ENCODE measurements at regions not wholly inside any gene's neighbourhood (a gene's known extent, or its start where the extent isn't known, plus 50 kb on each side); places are given as distances from the start of the nearest gene placed in this dataset.
A peak's percentile ranks its signal among the peaks of the same experiment; 100 is the strongest.
"Not testable (repeated sequence)": the region's sequence is repeated elsewhere in the genome, so short reads cannot be mapped to it uniquely, and the experiment has no call there.

DNA sequence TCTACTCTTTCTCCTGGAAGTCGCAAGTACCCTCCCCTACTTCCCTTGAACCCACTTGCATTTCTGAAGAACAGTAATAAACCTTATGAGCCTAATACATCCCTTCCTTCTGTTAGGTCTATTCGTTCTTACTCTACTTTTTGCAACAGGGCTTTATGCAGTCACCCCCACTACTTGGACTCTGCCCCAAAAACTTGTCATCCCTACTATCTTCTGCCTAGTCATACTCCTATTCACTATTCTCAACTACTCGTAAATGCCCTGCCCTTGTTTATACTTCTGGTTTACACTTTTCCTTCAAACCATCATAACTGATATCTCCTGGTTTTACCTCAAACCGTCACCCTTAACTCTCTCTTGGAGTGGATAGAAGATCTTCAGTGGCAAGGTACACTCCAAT lies 55.2 kb upstream of the SLIT2 start:
- Histone ChIP-seq H3K79me2 (ENCODE audit: control insufficient read depth, insufficient read depth, low read length, unreplicated experiment) (no peaks in the 10 kb centered on the region), H3K4me3 (ENCODE audit: low read depth, low read length) (no peak overlapping the region), H3K27me3 (ENCODE audit: insufficient read depth, low read length) (no peaks in the 10 kb centered on the region), H3K4me1 (ENCODE audit: control insufficient read depth, insufficient read depth, low read length, unreplicated experiment) (peaks cover 38% of the 10 kb centered on the region), H3K27ac (ENCODE audit: low read depth, low read length) (peak overlapping the region; percentile 99; the same call in 1 of the 2 replicates), H2AFZ (ENCODE audit: low read length, unreplicated experiment) (no peak overlapping the region), H3K36me3 (ENCODE audit: insufficient read depth, low read length) (no peaks in the 10 kb centered on the region)

- H3K27ac ChIP-seq (ENCODE audit: low read depth, low read length): peak overlapping the region; percentile 99
- no peak overlapping the region for H3K4me3 ChIP-seq (ENCODE audit: low read depth, low read length)
- no peaks in the 10 kb centered on the region for H3K79me2 ChIP-seq (ENCODE audit: control insufficient read depth, insufficient read depth, low read length, unreplicated experiment)
- H3K27me3 ChIP-seq (ENCODE audit: insufficient read depth, low read length): no peaks in the 10 kb centered on the region
- H3K4me1 ChIP-seq (ENCODE audit: control insufficient read depth, insufficient read depth, low read length, unreplicated experiment): peaks cover 38% of the 10 kb centered on the region
- peak overlapping the region; percentile 28 for H2AFZ ChIP-seq (ENCODE audit: low read length, unreplicated experiment)
- H3K36me3 ChIP-seq (ENCODE audit: insufficient read depth, low read length): no peaks in the 10 kb centered on the region
These were observed 56.4 kb upstream of the SLIT2 start for GRCh38 chr4:20195071-20195885.

GRCh38 chr4:20194123-20195013 lies 57.3 kb upstream of the SLIT2 start:
- peaks cover 38% of the 10 kb centered on the region for H3K4me1 ChIP-seq (ENCODE audit: control insufficient read depth, insufficient read depth, low read length, unreplicated experiment)
- H2AFZ ChIP-seq (ENCODE audit: low read length, unreplicated experiment): peak overlapping the region; percentile 76
- no peaks in the 10 kb centered on the region for H3K36me3 ChIP-seq (ENCODE audit: insufficient read depth, low read length)
- H3K4me3 ChIP-seq (ENCODE audit: low read depth, low read length): peak overlapping the region; percentile 58; the same call in 1 of the 2 replicates
- no peaks in the 10 kb centered on the region for H3K79me2 ChIP-seq (ENCODE audit: control insufficient read depth, insufficient read depth, low read length, unreplicated experiment)
- H3K27ac ChIP-seq (ENCODE audit: low read depth, low read length): peak overlapping the region; percentile 99
- H3K27me3 ChIP-seq (ENCODE audit: insufficient read depth, low read length): no peaks in the 10 kb centered on the region

GRCh38 chr4:20193141-20193936 lies 58.4 kb upstream of the SLIT2 start:
- H3K27ac ChIP-seq (ENCODE audit: low read depth, low read length): peak overlapping the region; percentile 99
- H3K36me3 ChIP-seq (ENCODE audit: insufficient read depth, low read length): no peaks in the 10 kb centered on the region
- H3K4me1 ChIP-seq (ENCODE audit: control insufficient read depth, insufficient read depth, low read length, unreplicated experiment): peaks cover 38% of the 10 kb centered on the region
- H3K27me3 ChIP-seq (ENCODE audit: insufficient read depth, low read length): no peaks in the 10 kb centered on the region
- peak overlapping the region; percentile 49 for H2AFZ ChIP-seq (ENCODE audit: low read length, unreplicated experiment)
- no peaks in the 10 kb centered on the region for H3K79me2 ChIP-seq (ENCODE audit: control insufficient read depth, insufficient read depth, low read length, unreplicated experiment)
- H3K4me3 ChIP-seq (ENCODE audit: low read depth, low read length): no peak overlapping the region; the same call in 1 of the 2 replicates

GRCh38 chr4:20192736-20193135 lies 59.0 kb upstream of the SLIT2 start:
- Histone ChIP-seq H3K27ac (ENCODE audit: low read depth, low read length) (peak overlapping the region; percentile 99; the same call in 1 of the 2 replicates), H3K4me3 (ENCODE audit: low read depth, low read length) (no peak overlapping the region), H3K4me1 (ENCODE audit: control insufficient read depth, insufficient read depth, low read length, unreplicated experiment) (peaks cover 38% of the 10 kb centered on the region), H2AFZ (ENCODE audit: low read length, unreplicated experiment) (peak overlapping the region; percentile 49), H3K36me3 (ENCODE audit: insufficient read depth, low read length) (no peaks in the 10 kb centered on the region), H3K27me3 (ENCODE audit: insufficient read depth, low read length) (no peaks in the 10 kb centered on the region), H3K79me2 (ENCODE audit: control insufficient read depth, insufficient read depth, low read length, unreplicated experiment) (no peaks in the 10 kb centered on the region)

DNA sequence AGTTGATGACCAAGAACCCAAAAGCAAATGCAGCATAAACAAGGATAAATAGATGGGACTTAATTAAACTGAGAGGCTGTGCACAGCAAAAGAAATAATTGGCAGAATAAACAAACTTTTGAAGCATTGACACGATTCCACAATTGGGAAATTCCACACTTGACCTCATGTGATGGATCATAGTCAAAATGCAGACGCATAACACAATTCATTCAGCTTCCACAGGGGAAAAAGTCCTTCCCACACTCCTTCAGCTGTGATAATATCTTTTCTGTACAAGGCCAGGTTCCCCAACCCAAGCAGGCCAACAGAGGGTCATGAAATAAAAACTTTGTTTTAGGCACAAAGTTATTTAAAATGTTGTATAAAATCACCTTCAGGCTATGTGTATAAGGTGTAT lies 66.6 kb upstream of the SLIT2 start:
- Histone ChIP-seq H3K79me2 (ENCODE audit: control insufficient read depth, insufficient read depth, low read length, unreplicated experiment) (no peaks in the 10 kb centered on the region), H3K4me1 (ENCODE audit: control insufficient read depth, insufficient read depth, low read length, unreplicated experiment) (no peaks in the 10 kb centered on the region), H3K27me3 (ENCODE audit: insufficient read depth, low read length) (no peaks in the 10 kb centered on the region), H3K36me3 (ENCODE audit: insufficient read depth, low read length) (no peaks in the 10 kb centered on the region), H2AFZ (ENCODE audit: low read length, unreplicated experiment) (no peak overlapping the region), H3K27ac (ENCODE audit: low read depth, low read length) (no peak overlapping the region), H3K4me3 (ENCODE audit: low read depth, low read length) (no peak overlapping the region)

- not testable (repeated sequence) for H3K27ac ChIP-seq (ENCODE audit: low read depth, low read length); H3K4me3 ChIP-seq (ENCODE audit: low read depth, low read length); H3K79me2 ChIP-seq (ENCODE audit: control insufficient read depth, insufficient read depth, low read length, unreplicated experiment); H2AFZ ChIP-seq (ENCODE audit: low read length, unreplicated experiment); H3K4me1 ChIP-seq (ENCODE audit: control insufficient read depth, insufficient read depth, low read length, unreplicated experiment); H3K36me3 ChIP-seq (ENCODE audit: insufficient read depth, low read length); H3K27me3 ChIP-seq (ENCODE audit: insufficient read depth, low read length)
These were observed 68.6 kb upstream of the SLIT2 start for GRCh38 chr4:20183131-20183530.

DNA sequence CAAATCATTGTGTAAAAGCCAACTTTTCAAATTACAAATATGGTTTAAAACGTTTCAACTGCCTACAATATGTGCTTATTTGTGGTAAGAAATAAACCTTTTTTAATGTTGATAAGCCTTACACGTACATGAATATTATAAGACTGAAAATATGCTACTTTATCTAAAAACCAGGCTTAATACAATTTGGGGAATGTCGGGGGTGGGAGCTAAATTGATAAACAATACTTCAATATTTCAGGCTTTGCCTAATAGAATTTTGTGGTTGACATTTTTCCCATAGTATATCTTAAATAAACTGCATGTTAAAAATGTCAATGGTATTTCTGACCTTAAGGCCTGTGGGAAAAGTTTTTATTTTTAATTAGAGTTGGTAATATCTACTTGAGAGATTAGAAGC lies 69.8 kb upstream of the SLIT2 start:
- H3K79me2 ChIP-seq (ENCODE audit: control insufficient read depth, insufficient read depth, low read length, unreplicated experiment): no peaks in the 10 kb centered on the region
- no peaks in the 10 kb centered on the region for H3K36me3 ChIP-seq (ENCODE audit: insufficient read depth, low read length)
- no peak overlapping the region for H2AFZ ChIP-seq (ENCODE audit: low read length, unreplicated experiment)
- H3K27me3 ChIP-seq (ENCODE audit: insufficient read depth, low read length): no peaks in the 10 kb centered on the region
- no peak overlapping the region for H3K27ac ChIP-seq (ENCODE audit: low read depth, low read length)
- no peaks in the 10 kb centered on the region for H3K4me1 ChIP-seq (ENCODE audit: control insufficient read depth, insufficient read depth, low read length, unreplicated experiment)
- H3K4me3 ChIP-seq (ENCODE audit: low read depth, low read length): no peak overlapping the region

DNA sequence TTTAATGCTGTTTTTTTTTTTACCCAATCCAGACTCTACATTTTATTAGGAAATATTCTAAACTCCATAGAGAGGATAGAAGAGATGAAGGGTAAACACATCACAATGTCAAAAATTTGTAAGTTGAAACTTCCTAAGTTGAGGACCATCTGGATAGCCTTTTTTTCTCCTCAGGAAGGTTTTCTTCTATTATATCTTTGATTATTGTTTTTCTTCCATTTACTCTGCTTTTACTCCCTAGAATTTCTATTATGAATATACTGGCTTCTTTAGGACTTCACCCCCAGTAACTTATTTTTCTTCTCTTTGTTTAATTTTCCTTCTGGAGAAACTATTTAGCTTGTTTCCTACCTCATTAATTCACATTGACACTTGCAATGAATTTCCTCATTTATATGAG lies 71.2 kb upstream of the SLIT2 start:
- Histone ChIP-seq H3K36me3 (ENCODE audit: insufficient read depth, low read length) (no peaks in the 10 kb centered on the region), H3K27ac (ENCODE audit: low read depth, low read length) (no peak overlapping the region), H2AFZ (ENCODE audit: low read length, unreplicated experiment) (no peak overlapping the region), H3K79me2 (ENCODE audit: control insufficient read depth, insufficient read depth, low read length, unreplicated experiment) (no peaks in the 10 kb centered on the region), H3K4me1 (ENCODE audit: control insufficient read depth, insufficient read depth, low read length, unreplicated experiment) (no peaks in the 10 kb centered on the region), H3K4me3 (ENCODE audit: low read depth, low read length) (no peak overlapping the region), H3K27me3 (ENCODE audit: insufficient read depth, low read length) (no peaks in the 10 kb centered on the region)

DNA sequence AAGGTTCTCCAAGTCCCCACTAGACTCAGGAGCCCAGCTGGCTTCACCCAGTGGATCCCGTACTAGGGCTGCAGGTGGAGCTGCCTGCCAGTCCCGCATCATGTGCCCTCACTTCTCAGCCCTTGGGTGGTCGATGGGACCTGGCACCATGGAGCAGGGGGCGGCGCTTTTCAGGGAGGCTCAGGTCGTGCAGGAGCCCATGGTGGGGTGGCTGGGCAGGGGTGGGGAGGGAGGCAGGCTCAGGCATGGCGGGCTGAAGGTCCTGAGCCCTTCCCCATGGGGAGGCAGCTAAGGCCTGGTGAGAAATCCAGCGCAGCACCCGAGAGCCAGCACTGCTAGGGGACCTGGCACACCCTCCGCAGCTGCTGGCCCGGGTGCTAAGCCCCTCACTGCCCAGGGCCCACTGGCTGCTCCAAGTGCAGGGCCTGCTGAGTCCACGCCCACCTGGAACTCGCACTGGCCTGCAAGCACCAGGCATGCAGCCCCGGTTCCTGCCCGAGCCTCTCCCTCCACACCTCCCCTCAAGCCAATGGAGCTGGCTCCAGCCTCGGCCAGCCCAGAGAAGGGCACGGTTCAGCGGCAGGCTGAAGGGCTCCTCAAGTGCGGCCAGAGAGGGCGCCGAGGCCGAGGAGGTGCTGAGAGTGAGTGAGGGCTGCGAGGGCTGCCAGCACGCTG lies 72.7 kb upstream of the SLIT2 start:
- Histone ChIP-seq H3K27ac (ENCODE audit: low read depth, low read length) (no peak overlapping the region), H3K27me3 (ENCODE audit: insufficient read depth, low read length) (no peaks in the 10 kb centered on the region), H3K4me3 (ENCODE audit: low read depth, low read length) (no peak overlapping the region), H2AFZ (ENCODE audit: low read length, unreplicated experiment) (no peak overlapping the region), H3K79me2 (ENCODE audit: control insufficient read depth, insufficient read depth, low read length, unreplicated experiment) (no peaks in the 10 kb centered on the region), H3K36me3 (ENCODE audit: insufficient read depth, low read length) (no peaks in the 10 kb centered on the region), H3K4me1 (ENCODE audit: control insufficient read depth, insufficient read depth, low read length, unreplicated experiment) (no peaks in the 10 kb centered on the region)

Measured in ACC112 (cell line).